ENCODE measurements at regions not wholly inside any gene's neighbourhood (a gene's known extent, or its start where the extent isn't known, plus 50 kb on each side); places are given as distances from the start of the nearest gene placed in this dataset.

DNA sequence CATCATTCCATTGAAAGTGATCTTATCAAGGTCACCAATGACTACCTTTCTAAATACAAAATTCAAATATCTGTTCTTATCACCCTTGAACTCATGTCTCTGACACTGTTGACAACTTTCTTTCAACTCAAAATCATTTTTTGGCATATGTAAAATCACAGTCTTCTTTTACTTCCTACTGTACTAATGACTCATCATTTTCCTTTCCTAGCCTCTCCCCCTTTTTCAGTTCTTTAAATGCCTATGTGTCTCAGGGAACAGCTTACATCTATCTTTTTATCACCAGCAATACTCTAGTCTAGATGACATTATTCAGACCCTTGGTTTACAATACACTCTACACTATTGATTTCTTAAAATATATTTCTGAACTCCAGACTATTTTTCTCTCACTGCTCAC lies 2220.7 kb upstream of the RAG2 start:
- Histone ChIP-seq H3K9ac (ENCODE audit: low read length) (no peak overlapping the region), H2AFZ (ENCODE audit: low read depth, low read length, poor library complexity, severe bottlenecking) (no peak overlapping the region), H3K27me3 (ENCODE audit: insufficient read depth, low read length) (no peaks in the 10 kb centered on the region), H3K4me1 (ENCODE audit: control insufficient read depth in 1 of 2, insufficient read depth in 2 of 2, low read length in 2 of 2) (no peaks in the 10 kb centered on the region), H4K20me1 (ENCODE audit: insufficient read depth) (no peaks in the 10 kb centered on the region), H3K9me2 (ENCODE audit: insufficient read depth) (no peaks in the 10 kb centered on the region), H3K79me2 (ENCODE audit: insufficient read depth, low read length) (no peaks in the 10 kb centered on the region), H3K36me3 (ENCODE audit: control insufficient read depth in 1 of 2, insufficient read depth in 2 of 2, low read length in 2 of 2) (no peaks in the 10 kb centered on the region), H3K27ac (ENCODE audit: low read depth, low read length) (no peak overlapping the region), H3K4me2 (ENCODE audit: low read length) (no peak overlapping the region), H3K4me3 (replicated peaks in 1 of 2; ENCODE audit: low read depth in 1 of 2, low read length in 2 of 2) (no peak overlapping the region), H3K9me3 (ENCODE audit: control insufficient read depth in 1 of 2, insufficient read depth in 1 of 2, low read depth in 1 of 2, low read length in 2 of 2) (peaks cover 5 to 22% of the 10 kb centered on the region in 2 experiments; a peak in 3 of 4 replicates)
- TF ChIP-seq SRF (IDR thresholded peaks at IDR 0.05; ENCODE audit: low read depth) (no peak), SIN3A (IDR thresholded peaks at IDR 0.05; ENCODE audit: low read depth) (no peak), REST (IDR thresholded peaks at IDR 0.05; ENCODE audit: low read depth) (no peak), CBX3 (IDR thresholded peaks at IDR 0.05; ENCODE audit: low read depth) (no peak), ELF1 (IDR thresholded peaks at IDR 0.05; ENCODE audit: borderline replicate concordance, low read depth) (no peak)
- ChIA-PET CTCF (no interaction called here), POLR2A (no interaction called here), RAD21 (ENCODE audit: low non-redundant PET in 1 of 2, low total read pairs in 2 of 2, uncharacterized antibody in 2 of 2, unreplicated experiment in 2 of 2) (no interaction called here)
- no TSS peak for BruUV-seq (replicated peaks)
- no peak for DNase-seq (ENCODE audit: low read depth, low spot score)
- ATAC-seq: no peak
- intact Hi-C loops (cut with micrococcal nuclease): no loop called here

DNA sequence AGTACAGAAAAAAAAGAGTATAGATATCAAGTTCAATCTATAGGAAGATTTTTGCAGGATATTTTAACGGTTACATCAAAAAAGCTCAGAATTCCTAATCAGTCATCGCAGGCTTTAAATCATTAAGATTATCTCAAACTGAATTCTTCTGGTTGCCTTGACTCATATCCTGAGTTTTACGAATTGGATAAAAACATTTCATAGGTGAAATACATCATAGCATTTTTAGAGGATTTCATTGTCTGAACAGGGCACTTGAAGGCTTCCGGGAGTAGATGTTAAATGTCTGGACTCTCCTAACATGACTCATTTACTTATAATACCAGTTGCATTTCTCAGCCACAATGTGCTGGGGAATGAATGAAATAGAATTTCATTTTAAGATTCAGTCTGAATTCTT lies 2216.6 kb upstream of the RAG2 start:
- CTCF ChIA-PET: no interaction called here
- TF ChIP-seq CTCF (IDR thresholded peaks at IDR 0.05 in 2 of 3, conservative IDR thresholded peaks at IDR 0.05 in 1 of 3; ENCODE audit: borderline replicate concordance in 1 of 3, insufficient read depth in 1 of 3, low read depth in 2 of 3, low read length in 2 of 3): no peak
- TF ChIP-seq CBX3 (IDR thresholded peaks at IDR 0.05; ENCODE audit: low read depth): no peak
- TF ChIP-seq EGR1 (IDR thresholded peaks at IDR 0.05; ENCODE audit: low read depth): no peak
- TF ChIP-seq ZNF274 (IDR thresholded peaks at IDR 0.05; ENCODE audit: low read depth, low read length): no peak
- TF ChIP-seq, protein P1, sequence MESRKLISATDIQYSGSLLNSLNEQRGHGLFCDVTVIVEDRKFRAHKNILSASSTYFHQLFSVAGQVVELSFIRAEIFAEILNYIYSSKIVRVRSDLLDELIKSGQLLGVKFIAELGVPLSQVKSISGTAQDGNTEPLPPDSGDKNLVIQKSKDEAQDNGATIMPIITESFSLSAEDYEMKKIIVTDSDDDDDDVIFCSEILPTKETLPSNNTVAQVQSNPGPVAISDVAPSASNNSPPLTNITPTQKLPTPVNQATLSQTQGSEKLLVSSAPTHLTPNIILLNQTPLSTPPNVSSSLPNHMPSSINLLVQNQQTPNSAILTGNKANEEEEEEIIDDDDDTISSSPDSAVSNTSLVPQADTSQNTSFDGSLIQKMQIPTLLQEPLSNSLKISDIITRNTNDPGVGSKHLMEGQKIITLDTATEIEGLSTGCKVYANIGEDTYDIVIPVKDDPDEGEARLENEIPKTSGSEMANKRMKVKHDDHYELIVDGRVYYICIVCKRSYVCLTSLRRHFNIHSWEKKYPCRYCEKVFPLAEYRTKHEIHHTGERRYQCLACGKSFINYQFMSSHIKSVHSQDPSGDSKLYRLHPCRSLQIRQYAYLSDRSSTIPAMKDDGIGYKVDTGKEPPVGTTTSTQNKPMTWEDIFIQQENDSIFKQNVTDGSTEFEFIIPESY (IDR thresholded peaks at IDR 0.05; ENCODE audit: extremely low read depth, insufficient replicate concordance, low read length): no peak
- TF ChIP-seq CEBPB (IDR thresholded peaks at IDR 0.05; ENCODE audit: low read depth): no peak
- no peak for TF ChIP-seq ZFX (IDR thresholded peaks at IDR 0.05)
- no peak for TF ChIP-seq TCF7L2 (IDR thresholded peaks at IDR 0.05; ENCODE audit: borderline replicate concordance, extremely low read depth, insufficient read depth, insufficient read length)
- H2AFZ ChIP-seq (ENCODE audit: low read depth, low read length, poor library complexity, severe bottlenecking): no peak overlapping the region
- no peaks in the 10 kb centered on the region for H3K4me1 ChIP-seq (ENCODE audit: control insufficient read depth in 1 of 2, insufficient read depth in 2 of 2, low read length in 2 of 2)
- RAD21 ChIA-PET (ENCODE audit: low non-redundant PET in 1 of 2, low total read pairs in 2 of 2, uncharacterized antibody in 2 of 2, unreplicated experiment in 2 of 2): no interaction called here
- H3K9ac ChIP-seq (ENCODE audit: low read length): no peak overlapping the region
- H3K79me2 ChIP-seq (ENCODE audit: insufficient read depth, low read length): no peaks in the 10 kb centered on the region
- POLR2A ChIA-PET: no interaction called here
- intact Hi-C loops (cut with micrococcal nuclease): no loop called here
- DNase-seq (ENCODE audit: low read depth, low spot score) (no peak), ATAC-seq (no peak)
- H3K27me3 ChIP-seq (ENCODE audit: insufficient read depth, low read length): no peaks in the 10 kb centered on the region
- H4K20me1 ChIP-seq (ENCODE audit: insufficient read depth): no peaks in the 10 kb centered on the region
- no peak overlapping the region for H3K4me3 ChIP-seq (replicated peaks in 1 of 2; ENCODE audit: low read depth in 1 of 2, low read length in 2 of 2)
- no peak overlapping the region for H3K4me2 ChIP-seq (ENCODE audit: low read length)
- no peaks in the 10 kb centered on the region for H3K9me2 ChIP-seq (ENCODE audit: insufficient read depth)
- H3K9me3 ChIP-seq (ENCODE audit: control insufficient read depth in 1 of 2, insufficient read depth in 1 of 2, low read depth in 1 of 2, low read length in 2 of 2): peaks cover 5 to 9% of the 10 kb centered on the region in 2 experiments; a peak in 2 of 4 replicates
- BruUV-seq (replicated peaks): no TSS peak
- no peak overlapping the region for H3K27ac ChIP-seq (ENCODE audit: low read depth, low read length)
- no peaks in the 10 kb centered on the region for H3K36me3 ChIP-seq (ENCODE audit: control insufficient read depth in 1 of 2, insufficient read depth in 2 of 2, low read length in 2 of 2)
